SU-DHL-6 (cell line): ENCODE measurements at regions not wholly inside any gene's neighbourhood (a gene's known extent, or its start where the extent isn't known, plus 50 kb on each side); places are given as distances from the start of the nearest gene placed in this dataset.

Source experiments
- H2AFZ ChIP-seq: fragments of 200-600 bp; sonication (generic); 2 replicates; pipeline ENCODE4 v1.6.1; 2014; ENCODE audit warnings: low read depth, mild to moderate bottlenecking, moderate library complexity, mixed read lengths, antibody characterized with exemption, low read length; ENCODE audit not compliant: severe bottlenecking
- H3F3A ChIP-seq: fragments of 200-600 bp; shearing (Covaris generic); 2 replicates; pipeline ENCODE4 v1.6.0; 2016; ENCODE audit warnings: antibody characterized with exemption, mild to moderate bottlenecking; ENCODE audit not compliant: insufficient read depth
- H3K27ac ChIP-seq: fragments of 200-600 bp; sonication (generic); 2 replicates; pipeline ENCODE4 v1.5.1; 2016; ENCODE audit warnings: low read depth, mild to moderate bottlenecking, low read length, moderate library complexity, mixed read lengths
- H3K27me3 ChIP-seq: fragments of 200-600 bp; sonication (generic), shearing (Covaris generic); 2 replicates; pipeline ENCODE4 v1.6.0; 2014; ENCODE audit warnings: mild to moderate bottlenecking, low read length
- H3K36me3 ChIP-seq: fragments of 200-600 bp; sonication (generic); 2 replicates; pipeline ENCODE4 v1.6.1; 2014; ENCODE audit warnings: mild to moderate bottlenecking, low read length, mixed read lengths
- H3K4me2 ChIP-seq: fragments of 300-600, 200-600 bp; shearing (Covaris generic), sonication (generic); 2 replicates; pipeline ENCODE4 v1.6.0; 2014; ENCODE audit warnings: low read length, low read depth, mild to moderate bottlenecking; ENCODE audit not compliant: poor library complexity, severe bottlenecking
- H3K4me3 ChIP-seq: fragments of 200-600 bp; sonication (generic); 2 replicates; pipeline ENCODE4 v1.5.1; 2014; ENCODE audit warnings: antibody characterized with exemption, low read length, mild to moderate bottlenecking, mixed read lengths; ENCODE audit not compliant: insufficient read depth, poor library complexity, severe bottlenecking
- H3K79me2 ChIP-seq: fragments of 200-600 bp; sonication (generic); 2 replicates; pipeline ENCODE4 v1.6.1; 2014; ENCODE audit warnings: mild to moderate bottlenecking, low read length, moderate library complexity; ENCODE audit not compliant: insufficient read depth
- H3K9ac ChIP-seq: fragments of 200-600 bp; sonication (generic); 2 replicates; pipeline ENCODE4 v1.7.0; 2014; ENCODE audit warnings: mild to moderate bottlenecking, low read length
- H3K9me2 ChIP-seq: fragments of 200-600 bp; sonication (generic); replicated peaks from 2 replicates; pipeline ENCODE4 v1.6.1; 2014; ENCODE audit warnings: low read length; ENCODE audit not compliant: insufficient read depth
- H3K9me3 ChIP-seq: fragments of 200-600 bp; sonication (generic); 2 replicates; pipeline ENCODE4 v1.6.1; 2014; ENCODE audit warnings: low read length, mixed read lengths; ENCODE audit not compliant: insufficient read depth
- H4K20me1 ChIP-seq: fragments of 200-600 bp; sonication (generic); 2 replicates; pipeline ENCODE4 v1.6.1; 2014; ENCODE audit warnings: low read depth, mild to moderate bottlenecking, antibody characterized with exemption, low read length, moderate library complexity, mixed read lengths
- CTCF ChIP-seq: fragments of 200-600 bp; sonication (generic); IDR thresholded peaks from one replicate; pipeline ENCODE4 v1.5.1; 2017; ENCODE audit warnings: antibody characterized with exemption, mild to moderate bottlenecking, low read length, moderate library complexity; ENCODE audit not compliant: insufficient read depth, poor library complexity, severe bottlenecking
- EZH2phosphoT487 ChIP-seq: fragments of 200-600 bp; sonication (generic), shearing (Covaris generic); conservative IDR thresholded peaks from 2 replicates; pipeline ENCODE4 v1.6.1; 2018; ENCODE audit warnings: mild to moderate bottlenecking, antibody characterized with exemption, low read length, moderate library complexity, mixed read lengths

- Histone ChIP-seq H3K9me2 (no peaks in the 10 kb centered on the region), H3K79me2 (no peaks in the 10 kb centered on the region), H3K27me3 (no peaks in the 10 kb centered on the region), H2AFZ (no peak overlapping the region), H3K27ac (no peak overlapping the region), H3K9me3 (no peaks in the 10 kb centered on the region), H3K36me3 (no peaks in the 10 kb centered on the region), H3K9ac (no peak overlapping the region), H4K20me1 (no peaks in the 10 kb centered on the region), H3K4me3 (no peak overlapping the region), H3F3A (0 out of 2 replicates have a peak, but pooled peaks cover 3% of the 10 kb centered on the region), H3K4me2 (no peak overlapping the region)
- TF ChIP-seq CTCF, result no peak
- TF ChIP-seq EZH2phosphoT487, result no peak
Observed at GRCh38 chr21:31405604-31406003, 61.5 kb upstream of the TIAM1 start.

- Histone ChIP-seq H3K79me2 (peaks cover under 1% of the 10 kb centered on the region; the same call in 1 of the 2 replicates), H3K4me3 (no peak overlapping the region), H3K27me3 (no peaks in the 10 kb centered on the region), H3F3A (0 out of 2 replicates have a peak, but pooled peaks cover 3% of the 10 kb centered on the region), H2AFZ (no peak overlapping the region), H3K9me3 (no peaks in the 10 kb centered on the region), H3K27ac (no peak overlapping the region), H3K36me3 (no peaks in the 10 kb centered on the region), H3K9me2 (no peaks in the 10 kb centered on the region), H3K4me2 (no peak overlapping the region), H4K20me1 (no peaks in the 10 kb centered on the region), H3K9ac (no peak overlapping the region)
- no peak for TF ChIP-seq CTCF
- TF ChIP-seq EZH2phosphoT487, result no peak
Observed at GRCh38 chr21:31403596-31404333, 59.7 kb upstream of the TIAM1 start.

DNA sequence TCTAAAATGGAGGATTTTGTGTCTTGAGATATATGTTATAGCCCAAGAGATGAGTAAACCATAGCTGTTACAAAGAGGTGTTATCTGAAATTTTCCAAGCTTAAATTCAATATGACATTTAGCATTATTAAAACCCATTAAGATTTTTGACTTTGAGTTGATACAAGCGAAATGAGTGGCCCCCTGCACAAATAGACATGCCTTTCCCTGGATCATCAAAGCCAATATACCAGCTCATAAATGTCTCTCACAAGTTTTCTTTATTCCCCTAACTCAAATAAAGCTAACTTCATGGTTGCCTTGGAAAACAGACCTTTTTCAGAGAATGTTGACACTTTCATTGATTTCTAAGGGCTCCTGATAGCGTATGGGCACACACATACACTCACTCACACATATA, 55.5 kb upstream of the TIAM1 start:
- no peaks in the 10 kb centered on the region for H3K27me3 ChIP-seq
- no peaks in the 10 kb centered on the region for H3K9me3 ChIP-seq
- peaks cover 8% of the 10 kb centered on the region; the same call in 1 of the 2 replicates for H3K79me2 ChIP-seq

More for the DNA sequence above, 55.5 kb upstream of the TIAM1 start:
- Histone ChIP-seq H3K9ac (no peak overlapping the region), H3K9me2 (no peaks in the 10 kb centered on the region), H3F3A (no peaks in the 10 kb centered on the region), H2AFZ (no peak overlapping the region), H3K36me3 (no peaks in the 10 kb centered on the region), H3K27ac (no peak overlapping the region), H4K20me1 (no peaks in the 10 kb centered on the region), H3K4me2 (no peak overlapping the region), H3K4me3 (no peak overlapping the region)
- TF ChIP-seq CTCF (no peak), EZH2phosphoT487 (no peak)
